ENCODE measurements at regions not wholly inside any gene's neighbourhood (a gene's known extent, or its start where the extent isn't known, plus 50 kb on each side); places are given as distances from the start of the nearest gene placed in this dataset.
"Not testable (repeated sequence)": the region's sequence is repeated elsewhere in the genome, so short reads cannot be mapped to it uniquely, and the experiment has no call there.

DNA sequence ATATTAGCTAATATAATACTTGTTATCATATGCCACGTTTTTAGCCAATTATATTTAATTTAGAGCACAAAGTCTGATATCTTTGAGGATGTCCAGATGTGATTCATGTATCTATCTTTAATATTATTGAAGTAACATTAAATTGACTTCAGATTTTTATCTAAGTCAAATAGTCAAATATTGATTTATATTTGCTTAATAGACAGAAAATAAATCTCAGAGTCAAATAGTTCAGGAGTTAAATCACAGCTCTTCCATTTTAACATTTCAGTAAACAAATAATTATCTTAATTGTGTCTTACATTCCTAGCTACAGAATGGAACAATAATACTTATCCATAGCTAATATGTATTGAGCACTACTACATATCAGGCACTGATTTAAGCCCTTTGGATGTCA, 379.4 kb upstream of the UBE2E3 start:
- no peak for DNase-seq
- H3K4me1 Mint-ChIP-seq, result no peaks in the 10 kb centered on the region
- Histone ChIP-seq H3K4me1 (ENCODE audit: control insufficient read depth in 1 of 2, extremely low read depth in 1 of 2, insufficient read depth in 2 of 2, low read length in 2 of 2) (no peaks in the 10 kb centered on the region), H3K27me3 (replicated peaks in 1 of 2; ENCODE audit: control insufficient read depth in 2 of 2, extremely low read depth in 1 of 2, insufficient read depth in 2 of 2, low read length in 1 of 2) (no peaks in the 10 kb centered on the region), H3K4me3 (ENCODE audit: control insufficient read depth in 1 of 2, extremely low read depth in 1 of 2, low read length in 1 of 2) (no peak overlapping the region), H3K27ac (ENCODE audit: low read length) (no peak overlapping the region), H3K9me3 (no peaks in the 10 kb centered on the region), H3K36me3 (ENCODE audit: control insufficient read depth in 2 of 2, extremely low read depth in 1 of 2, insufficient read depth in 1 of 2, low read length in 1 of 2) (no peaks in the 10 kb centered on the region)
- H3K4me3 Mint-ChIP-seq, result no peak overlapping the region
- H3K36me3 Mint-ChIP-seq, result no peaks in the 10 kb centered on the region
- no peaks in the 10 kb centered on the region for H3K27me3 Mint-ChIP-seq
- CTCF ChIA-PET, result no interaction called here
- H3K9me3 Mint-ChIP-seq, result peaks cover 0 to 3% (median 0%) of the 10 kb centered on the region in 3 donors
- no peak for ATAC-seq (replicated peaks in 1 of 4)
- WGBS (ENCODE audit: insufficient coverage), result no CpG with 5 or more reads among the region's 1 CpG
- POLR2A ChIA-PET, result no interaction called here
- no peak overlapping the region for H3K27ac Mint-ChIP-seq

DNA sequence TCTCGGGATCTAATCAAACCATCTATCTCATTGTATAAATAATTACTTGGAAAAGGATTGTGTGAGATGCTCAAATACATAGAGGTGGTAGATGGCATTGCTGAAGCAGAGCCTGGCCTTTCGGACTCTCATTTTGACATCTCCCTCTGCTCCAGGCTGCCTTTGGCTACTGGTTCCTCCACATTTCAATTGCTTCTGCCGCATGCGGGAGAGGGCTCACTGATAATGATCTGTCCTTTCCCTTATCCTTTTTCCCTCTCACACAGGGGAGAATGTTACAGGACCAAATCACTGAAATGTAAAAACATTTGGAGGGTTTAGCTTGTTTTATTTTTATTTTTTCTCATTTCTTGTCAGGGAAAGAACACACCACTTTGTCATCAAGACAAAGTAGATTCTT, 380.6 kb upstream of the UBE2E3 start:
- H3K4me3 Mint-ChIP-seq, result no peak overlapping the region
- no peaks in the 10 kb centered on the region for H3K4me1 Mint-ChIP-seq
- no peak overlapping the region for H3K4me3 ChIP-seq (ENCODE audit: control insufficient read depth in 1 of 2, extremely low read depth in 1 of 2, low read length in 1 of 2)
- H3K36me3 Mint-ChIP-seq, result no peaks in the 10 kb centered on the region
- 100% methylated on average over 1 of the region's 4 CpGs for WGBS (ENCODE audit: insufficient coverage)
- H3K27ac ChIP-seq (ENCODE audit: low read length), result no peak overlapping the region
- H3K4me1 ChIP-seq (ENCODE audit: control insufficient read depth in 1 of 2, extremely low read depth in 1 of 2, insufficient read depth in 2 of 2, low read length in 2 of 2), result no peaks in the 10 kb centered on the region
- DNase-seq (no peak), ATAC-seq (replicated peaks in 1 of 4) (no peak)
- ChIA-PET CTCF (no interaction called here), POLR2A (no interaction called here)
- no peak overlapping the region for H3K27ac Mint-ChIP-seq
- no peaks in the 10 kb centered on the region for H3K27me3 ChIP-seq (replicated peaks in 1 of 2; ENCODE audit: control insufficient read depth in 2 of 2, extremely low read depth in 1 of 2, insufficient read depth in 2 of 2, low read length in 1 of 2)
- H3K36me3 ChIP-seq (ENCODE audit: control insufficient read depth in 2 of 2, extremely low read depth in 1 of 2, insufficient read depth in 1 of 2, low read length in 1 of 2), result no peaks in the 10 kb centered on the region
- H3K27me3 Mint-ChIP-seq, result no peaks in the 10 kb centered on the region
- no peaks in the 10 kb centered on the region for H3K9me3 ChIP-seq
- H3K9me3 Mint-ChIP-seq, result peaks cover 0 to 4% (median 0%) of the 10 kb centered on the region in 3 donors

DNA sequence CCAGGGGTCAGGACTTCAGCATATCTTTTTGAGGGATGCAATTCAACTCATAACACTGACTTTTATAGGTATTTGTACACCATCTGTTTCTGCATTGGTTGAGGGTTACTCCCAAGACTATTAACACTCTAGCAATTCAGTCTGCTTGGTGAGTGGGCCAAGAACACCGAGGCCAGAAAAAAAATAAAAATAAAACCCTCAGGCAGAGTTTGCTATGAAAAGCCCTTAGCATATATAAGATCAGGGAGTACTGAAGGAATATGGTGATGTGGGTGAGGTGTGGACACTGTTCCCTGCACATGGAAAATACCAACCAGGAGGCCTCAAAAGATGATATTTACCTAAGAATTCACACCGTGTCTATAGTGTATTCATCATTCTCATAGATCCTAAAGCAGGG, 383.2 kb upstream of the UBE2E3 start:
- no peaks in the 10 kb centered on the region for H3K9me3 ChIP-seq
- no CpG with 5 or more reads among the region's 2 CpGs for WGBS (ENCODE audit: insufficient coverage)
- DNase-seq (no peak), ATAC-seq (replicated peaks in 1 of 4) (no peak)
- no peaks in the 10 kb centered on the region for H3K36me3 ChIP-seq (ENCODE audit: control insufficient read depth in 2 of 2, extremely low read depth in 1 of 2, insufficient read depth in 1 of 2, low read length in 1 of 2)
- no peaks in the 10 kb centered on the region for H3K27me3 Mint-ChIP-seq
- no peak overlapping the region for H3K27ac Mint-ChIP-seq
- no peaks in the 10 kb centered on the region for H3K36me3 Mint-ChIP-seq
- peaks cover 0 to 4% (median 0%) of the 10 kb centered on the region in 3 donors for H3K9me3 Mint-ChIP-seq
- ChIA-PET POLR2A (no interaction called here), CTCF (no interaction called here)
- no peak overlapping the region for H3K27ac ChIP-seq (ENCODE audit: low read length)
- H3K4me1 Mint-ChIP-seq, result peaks cover 0 to under 1% (median under 1%) of the 10 kb centered on the region in 3 donors
- H3K4me3 ChIP-seq (ENCODE audit: control insufficient read depth in 1 of 2, extremely low read depth in 1 of 2, low read length in 1 of 2), result no peak overlapping the region
- H3K27me3 ChIP-seq (replicated peaks in 1 of 2; ENCODE audit: control insufficient read depth in 2 of 2, extremely low read depth in 1 of 2, insufficient read depth in 2 of 2, low read length in 1 of 2), result no peaks in the 10 kb centered on the region
- no peaks in the 10 kb centered on the region for H3K4me1 ChIP-seq (ENCODE audit: control insufficient read depth in 1 of 2, extremely low read depth in 1 of 2, insufficient read depth in 2 of 2, low read length in 2 of 2)
- no peak overlapping the region for H3K4me3 Mint-ChIP-seq

DNA sequence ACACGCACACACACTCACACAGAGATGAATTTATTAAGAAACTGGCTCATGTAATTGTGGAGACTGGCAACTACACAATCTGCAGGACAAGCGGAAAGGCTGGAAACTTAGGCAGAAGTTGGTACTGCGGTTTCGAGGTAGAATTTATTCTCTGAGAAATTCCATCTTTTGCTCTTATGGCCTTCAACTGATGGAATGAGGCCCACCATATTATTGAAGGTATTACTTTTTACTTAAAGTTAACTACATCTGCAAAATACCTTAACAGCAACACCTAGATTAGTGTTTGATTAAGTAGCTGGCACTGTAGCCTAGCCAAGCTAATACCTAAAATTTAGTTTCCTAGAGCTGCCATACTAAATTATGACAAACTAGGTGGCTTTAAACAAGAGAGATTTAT, 384.0 kb upstream of the UBE2E3 start:
- Histone ChIP-seq H3K4me3 (ENCODE audit: control insufficient read depth in 1 of 2, extremely low read depth in 1 of 2, low read length in 1 of 2) (no peak overlapping the region), H3K9me3 (no peaks in the 10 kb centered on the region), H3K27me3 (replicated peaks in 1 of 2; ENCODE audit: control insufficient read depth in 2 of 2, extremely low read depth in 1 of 2, insufficient read depth in 2 of 2, low read length in 1 of 2) (no peaks in the 10 kb centered on the region), H3K4me1 (ENCODE audit: control insufficient read depth in 1 of 2, extremely low read depth in 1 of 2, insufficient read depth in 2 of 2, low read length in 2 of 2) (peaks cover 0 to under 1% of the 10 kb centered on the region in 2 experiments), H3K27ac (ENCODE audit: low read length) (no peak overlapping the region), H3K36me3 (ENCODE audit: control insufficient read depth in 2 of 2, extremely low read depth in 1 of 2, insufficient read depth in 1 of 2, low read length in 1 of 2) (no peaks in the 10 kb centered on the region)
- DNase-seq (no peak), ATAC-seq (replicated peaks in 1 of 4) (no peak)
- WGBS (ENCODE audit: insufficient coverage), result no CpG with 5 or more reads among the region's 4 CpGs
- no peak overlapping the region for H3K27ac Mint-ChIP-seq
- POLR2A ChIA-PET, result no interaction called here
- peaks cover 1 to 5% (median 4%) of the 10 kb centered on the region in 3 donors for H3K4me1 Mint-ChIP-seq
- H3K36me3 Mint-ChIP-seq, result no peaks in the 10 kb centered on the region
- CTCF ChIA-PET, result no interaction called here
- H3K27me3 Mint-ChIP-seq, result no peaks in the 10 kb centered on the region
- peaks cover 0 to 7% (median 0%) of the 10 kb centered on the region in 3 donors for H3K9me3 Mint-ChIP-seq
- H3K4me3 Mint-ChIP-seq, result no peak overlapping the region

DNA sequence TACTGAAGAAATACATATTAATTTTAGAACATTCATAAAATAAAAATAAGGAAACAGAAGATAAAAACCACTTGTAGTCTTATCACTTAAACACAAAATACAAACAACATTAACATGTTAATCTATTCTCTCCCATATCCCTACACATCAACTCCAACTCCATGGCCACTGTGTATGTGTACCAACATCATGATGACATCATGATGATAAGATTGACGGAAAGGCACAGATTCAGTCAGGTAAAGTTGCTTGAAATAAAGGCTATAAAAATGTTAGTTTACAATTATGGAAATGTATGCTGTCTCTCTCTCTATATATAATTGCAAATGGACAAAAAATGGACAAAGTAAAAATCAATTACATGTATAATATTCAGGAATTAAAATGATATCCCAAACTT, 388.5 kb upstream of the UBE2E3 start:
- no peak overlapping the region for H3K4me3 Mint-ChIP-seq
- H3K9me3 Mint-ChIP-seq, result peaks cover 10 to 23% (median 17%) of the 10 kb centered on the region in 3 donors
- Histone ChIP-seq H3K4me3 (ENCODE audit: control insufficient read depth in 1 of 2, extremely low read depth in 1 of 2, low read length in 1 of 2) (no peak overlapping the region), H3K27me3 (replicated peaks in 1 of 2; ENCODE audit: control insufficient read depth in 2 of 2, extremely low read depth in 1 of 2, insufficient read depth in 2 of 2, low read length in 1 of 2) (no peaks in the 10 kb centered on the region), H3K36me3 (ENCODE audit: control insufficient read depth in 2 of 2, extremely low read depth in 1 of 2, insufficient read depth in 1 of 2, low read length in 1 of 2) (no peaks in the 10 kb centered on the region), H3K9me3 (no peaks in the 10 kb centered on the region), H3K27ac (ENCODE audit: low read length) (no peak overlapping the region), H3K4me1 (ENCODE audit: control insufficient read depth in 1 of 2, extremely low read depth in 1 of 2, insufficient read depth in 2 of 2, low read length in 2 of 2) (peaks cover 0 to 9% of the 10 kb centered on the region in 2 experiments)
- H3K27ac Mint-ChIP-seq, result no peak overlapping the region
- DNase-seq (no peak), ATAC-seq (replicated peaks in 1 of 4) (no peak)
- H3K36me3 Mint-ChIP-seq, result no peaks in the 10 kb centered on the region
- peaks cover 16 to 20% (median 17%) of the 10 kb centered on the region in 3 donors for H3K4me1 Mint-ChIP-seq
- CTCF ChIA-PET, result no interaction called here
- no CpG with 5 or more reads among the region's 1 CpG for WGBS (ENCODE audit: insufficient coverage)
- POLR2A ChIA-PET, result no interaction called here
- H3K27me3 Mint-ChIP-seq, result no peaks in the 10 kb centered on the region

DNA sequence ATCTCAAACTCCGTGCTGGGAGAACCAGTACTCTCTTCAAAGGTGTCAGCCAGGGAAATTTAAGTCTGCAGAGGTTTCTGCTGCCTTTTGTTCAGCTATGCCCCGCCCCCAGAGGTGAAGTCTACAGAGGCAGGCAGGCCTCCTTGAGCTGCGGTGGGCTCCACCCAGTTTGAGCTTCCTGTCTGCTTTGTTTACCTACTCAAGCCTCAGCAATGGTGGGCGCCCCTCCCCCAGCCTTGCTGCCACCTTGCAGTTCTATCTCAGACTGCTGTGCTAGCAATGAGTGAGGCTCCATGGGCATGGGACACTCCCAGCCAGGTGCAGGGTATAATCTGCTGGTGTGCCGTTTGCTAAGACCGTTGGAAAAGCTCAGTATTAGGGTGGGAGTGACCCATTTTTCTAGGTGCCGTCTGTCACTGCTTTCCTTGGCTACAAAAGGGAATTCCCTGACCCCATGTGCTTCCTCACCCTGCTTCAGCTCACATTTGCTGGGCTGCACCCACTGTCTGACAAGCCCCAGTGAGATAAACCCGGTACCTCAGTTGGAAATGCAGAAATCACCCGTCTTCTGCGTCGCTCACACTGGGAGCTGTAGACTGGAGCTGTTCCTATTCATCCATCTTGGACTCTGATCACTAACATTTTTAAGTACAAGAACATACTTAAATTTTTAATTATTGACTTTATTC, 389.2 kb upstream of the UBE2E3 start:
- 57% methylated on average over 5 of the region's 11 CpGs for WGBS (ENCODE audit: insufficient coverage)
- H3K36me3 Mint-ChIP-seq; H3K27me3 Mint-ChIP-seq; H3K4me1 ChIP-seq (ENCODE audit: control insufficient read depth in 1 of 2, extremely low read depth in 1 of 2, insufficient read depth in 2 of 2, low read length in 2 of 2); H3K9me3 ChIP-seq; H3K27ac ChIP-seq (ENCODE audit: low read length); H3K4me3 ChIP-seq (ENCODE audit: control insufficient read depth in 1 of 2, extremely low read depth in 1 of 2, low read length in 1 of 2); H3K36me3 ChIP-seq (ENCODE audit: control insufficient read depth in 2 of 2, extremely low read depth in 1 of 2, insufficient read depth in 1 of 2, low read length in 1 of 2); ATAC-seq (replicated peaks in 1 of 4); CTCF ChIA-PET; POLR2A ChIA-PET; H3K27me3 ChIP-seq (replicated peaks in 1 of 2; ENCODE audit: control insufficient read depth in 2 of 2, extremely low read depth in 1 of 2, insufficient read depth in 2 of 2, low read length in 1 of 2): not testable (repeated sequence)
- DNase-seq, result peak in 32 of 35 experiments; percentile 1 to 59 (median 26)
- Mint-ChIP-seq H3K9me3 (peaks cover 10 to 24% (median 17%) of the 10 kb centered on the region in 3 donors), H3K4me3 (peak overlapping the region in 2 of 3 donors; percentile 13 to 55), H3K4me1 (peaks cover 16 to 20% (median 17%) of the 10 kb centered on the region in 3 donors), H3K27ac (peak overlapping the region; percentile 52 to 57)
